Body of pancreas (tissue), 4 donors: ENCODE measurements at regions not wholly inside any gene's neighbourhood (a gene's known extent, or its start where the extent isn't known, plus 50 kb on each side); places are given as distances from the start of the nearest gene placed in this dataset.

ENCODE experiments used
- CTCF ChIP-seq, 7 experiments: fragments of 450-650 bp in 4 of 7; fragments of 200-600 bp in 3 of 7; sonication (generic) in 3 of 7; IDR thresholded peaks; one replicate each; pipeline ENCODE4 v1.5.1; 2016 to 2019; ENCODE audit warnings: antibody characterized with exemption in 7 of 7
- POLR2A ChIP-seq, 3 donors: fragments of 450-650 bp; IDR thresholded peaks; one replicate each; pipeline ENCODE4 v1.6.1; 2016; ENCODE audit warnings: antibody characterized with exemption in 3 of 3, mild to moderate bottlenecking in 2 of 3

DNA sequence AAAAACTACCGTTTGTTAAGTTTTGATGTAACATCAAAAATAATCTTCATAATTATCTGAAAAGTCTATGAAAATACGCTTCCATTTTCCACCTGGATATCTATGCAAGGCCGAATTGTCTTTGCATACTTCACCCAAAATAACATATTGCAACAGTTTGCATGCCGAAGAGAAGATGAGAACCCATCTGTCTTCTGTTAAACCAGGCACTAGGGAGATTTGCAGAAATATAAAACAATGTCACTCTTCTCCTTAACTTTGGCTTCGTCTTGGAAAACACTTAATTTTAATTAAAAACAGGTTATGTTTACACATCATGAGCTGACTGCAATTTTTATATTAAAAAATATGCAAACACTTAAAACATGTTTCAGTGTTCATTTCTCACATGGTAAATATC is 1325.8 kb downstream of the TBC1D22A start:
- TF ChIP-seq CTCF (IDR thresholded peaks at IDR 0.05) (no peak), POLR2A (IDR thresholded peaks at IDR 0.05) (no peak)
